WTC11 (cell line): ENCODE measurements at regions not wholly inside any gene's neighbourhood (a gene's known extent, or its start where the extent isn't known, plus 50 kb on each side); places are given as distances from the start of the nearest gene placed in this dataset.

Experiments
- ATF1 ChIP-seq: sonication (generic); formaldehyde crosslinking; IDR thresholded peaks from 2 replicates; pipeline ENCODE4 v1.8.1; 2023; ENCODE audit warnings: mild to moderate bottlenecking, moderate library complexity, missing genetic modification reagents
- CREM ChIP-seq: sonication (generic); formaldehyde crosslinking; IDR thresholded peaks from 2 replicates; pipeline ENCODE4 v1.8.1; 2022; ENCODE audit warnings: mild to moderate bottlenecking, missing genetic modification reagents, moderate library complexity
- FOXJ3 ChIP-seq: sonication (generic); formaldehyde crosslinking; IDR thresholded peaks from 2 replicates; pipeline ENCODE4 v1.9.0; 2021; ENCODE audit warnings: missing genetic modification reagents, mild to moderate bottlenecking, borderline replicate concordance
- FOXK1 ChIP-seq: sonication (generic); formaldehyde crosslinking; IDR thresholded peaks from 2 replicates; pipeline ENCODE4 v1.8.0; 2022; ENCODE audit warnings: mild to moderate bottlenecking, moderate library complexity, missing genetic modification reagents
- IRF2 ChIP-seq: sonication (generic); formaldehyde crosslinking; IDR thresholded peaks from 2 replicates; pipeline ENCODE4 v1.8.0; 2022; ENCODE audit warnings: low read depth, missing genetic modification reagents, borderline replicate concordance
- NR2C2 ChIP-seq: sonication (generic); formaldehyde crosslinking; IDR thresholded peaks from 2 replicates; pipeline ENCODE4 v1.8.0; 2022; ENCODE audit warnings: mild to moderate bottlenecking, missing genetic modification reagents
- TCF7 ChIP-seq: sonication (generic); formaldehyde crosslinking; IDR thresholded peaks from 2 replicates; pipeline ENCODE4 v1.8.0; 2022; ENCODE audit warnings: mild to moderate bottlenecking, low read depth, missing genetic modification reagents, moderate library complexity
- ZNF219 ChIP-seq: sonication (generic); formaldehyde crosslinking; IDR thresholded peaks from 2 replicates; pipeline ENCODE4 v1.8.0; 2023; ENCODE audit warnings: missing genetic modification reagents, mild to moderate bottlenecking, borderline replicate concordance
- ZNF232 ChIP-seq: sonication (generic); formaldehyde crosslinking; IDR thresholded peaks from 2 replicates; pipeline ENCODE4 v1.8.0; 2022; ENCODE audit warnings: mild to moderate bottlenecking, missing genetic modification reagents
- TF ChIP-seq, protein P1 (sequence below): sonication (generic); formaldehyde crosslinking; IDR thresholded peaks from 2 replicates; pipeline ENCODE4 v1.8.1; 2023; ENCODE audit warnings: mild to moderate bottlenecking, missing genetic modification reagents, moderate library complexity
- TF ChIP-seq, protein P2 (sequence below): sonication (generic); formaldehyde crosslinking; IDR thresholded peaks from 2 replicates; pipeline ENCODE4 v1.8.0; 2022; ENCODE audit warnings: missing genetic modification reagents
- TF ChIP-seq, protein P3 (sequence below): sonication (generic); formaldehyde crosslinking; IDR thresholded peaks from 2 replicates; pipeline ENCODE4 v1.8.0; 2022; ENCODE audit warnings: mild to moderate bottlenecking, missing genetic modification reagents
- TF ChIP-seq, protein P4 (sequence below): fragments of 200-600 bp; IDR thresholded peaks from 2 replicates; pipeline ENCODE4 v1.8.0; 2022; ENCODE audit warnings: antibody characterized with exemption

DNA sequence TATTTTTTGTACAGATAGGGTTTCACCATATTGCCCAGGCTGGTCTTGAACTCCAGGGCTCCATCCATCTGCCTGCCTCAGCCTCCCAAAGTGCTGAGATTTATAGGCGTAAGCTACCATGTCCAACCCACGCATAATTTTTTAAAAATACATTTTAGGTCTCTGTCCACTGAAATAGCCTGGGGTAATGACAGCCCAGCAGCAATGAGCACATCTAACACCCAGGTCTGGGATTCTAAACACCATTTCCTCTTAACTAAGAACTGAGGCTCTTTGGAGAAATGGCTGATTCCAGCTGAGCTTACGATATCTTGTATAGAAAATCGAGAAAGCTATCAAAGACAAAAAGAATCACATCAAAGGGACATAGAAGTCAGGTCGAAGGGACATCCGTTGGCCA, 245.3 kb downstream of the PARN start:
- TF ChIP-seq, protein P1, sequence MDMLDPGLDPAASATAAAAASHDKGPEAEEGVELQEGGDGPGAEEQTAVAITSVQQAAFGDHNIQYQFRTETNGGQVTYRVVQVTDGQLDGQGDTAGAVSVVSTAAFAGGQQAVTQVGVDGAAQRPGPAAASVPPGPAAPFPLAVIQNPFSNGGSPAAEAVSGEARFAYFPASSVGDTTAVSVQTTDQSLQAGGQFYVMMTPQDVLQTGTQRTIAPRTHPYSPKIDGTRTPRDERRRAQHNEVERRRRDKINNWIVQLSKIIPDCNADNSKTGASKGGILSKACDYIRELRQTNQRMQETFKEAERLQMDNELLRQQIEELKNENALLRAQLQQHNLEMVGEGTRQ (CRISPR knock-in tag) = no peak
- TF ChIP-seq, protein P2, sequence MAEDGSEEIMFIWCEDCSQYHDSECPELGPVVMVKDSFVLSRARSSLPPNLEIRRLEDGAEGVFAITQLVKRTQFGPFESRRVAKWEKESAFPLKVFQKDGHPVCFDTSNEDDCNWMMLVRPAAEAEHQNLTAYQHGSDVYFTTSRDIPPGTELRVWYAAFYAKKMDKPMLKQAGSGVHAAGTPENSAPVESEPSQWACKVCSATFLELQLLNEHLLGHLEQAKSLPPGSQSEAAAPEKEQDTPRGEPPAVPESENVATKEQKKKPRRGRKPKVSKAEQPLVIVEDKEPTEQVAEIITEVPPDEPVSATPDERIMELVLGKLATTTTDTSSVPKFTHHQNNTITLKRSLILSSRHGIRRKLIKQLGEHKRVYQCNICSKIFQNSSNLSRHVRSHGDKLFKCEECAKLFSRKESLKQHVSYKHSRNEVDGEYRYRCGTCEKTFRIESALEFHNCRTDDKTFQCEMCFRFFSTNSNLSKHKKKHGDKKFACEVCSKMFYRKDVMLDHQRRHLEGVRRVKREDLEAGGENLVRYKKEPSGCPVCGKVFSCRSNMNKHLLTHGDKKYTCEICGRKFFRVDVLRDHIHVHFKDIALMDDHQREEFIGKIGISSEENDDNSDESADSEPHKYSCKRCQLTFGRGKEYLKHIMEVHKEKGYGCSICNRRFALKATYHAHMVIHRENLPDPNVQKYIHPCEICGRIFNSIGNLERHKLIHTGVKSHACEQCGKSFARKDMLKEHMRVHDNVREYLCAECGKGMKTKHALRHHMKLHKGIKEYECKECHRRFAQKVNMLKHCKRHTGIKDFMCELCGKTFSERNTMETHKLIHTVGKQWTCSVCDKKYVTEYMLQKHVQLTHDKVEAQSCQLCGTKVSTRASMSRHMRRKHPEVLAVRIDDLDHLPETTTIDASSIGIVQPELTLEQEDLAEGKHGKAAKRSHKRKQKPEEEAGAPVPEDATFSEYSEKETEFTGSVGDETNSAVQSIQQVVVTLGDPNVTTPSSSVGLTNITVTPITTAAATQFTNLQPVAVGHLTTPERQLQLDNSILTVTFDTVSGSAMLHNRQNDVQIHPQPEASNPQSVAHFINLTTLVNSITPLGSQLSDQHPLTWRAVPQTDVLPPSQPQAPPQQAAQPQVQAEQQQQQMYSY (CRISPR knock-in tag) = no peak
- no peak for TF ChIP-seq ATF1 (CRISPR knock-in tag)
- no peak for TF ChIP-seq CREM (CRISPR knock-in tag)
- TF ChIP-seq, protein P3, sequence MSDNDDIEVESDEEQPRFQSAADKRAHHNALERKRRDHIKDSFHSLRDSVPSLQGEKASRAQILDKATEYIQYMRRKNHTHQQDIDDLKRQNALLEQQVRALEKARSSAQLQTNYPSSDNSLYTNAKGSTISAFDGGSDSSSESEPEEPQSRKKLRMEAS (CRISPR knock-in tag) = no peak
- TF ChIP-seq, protein P4, sequence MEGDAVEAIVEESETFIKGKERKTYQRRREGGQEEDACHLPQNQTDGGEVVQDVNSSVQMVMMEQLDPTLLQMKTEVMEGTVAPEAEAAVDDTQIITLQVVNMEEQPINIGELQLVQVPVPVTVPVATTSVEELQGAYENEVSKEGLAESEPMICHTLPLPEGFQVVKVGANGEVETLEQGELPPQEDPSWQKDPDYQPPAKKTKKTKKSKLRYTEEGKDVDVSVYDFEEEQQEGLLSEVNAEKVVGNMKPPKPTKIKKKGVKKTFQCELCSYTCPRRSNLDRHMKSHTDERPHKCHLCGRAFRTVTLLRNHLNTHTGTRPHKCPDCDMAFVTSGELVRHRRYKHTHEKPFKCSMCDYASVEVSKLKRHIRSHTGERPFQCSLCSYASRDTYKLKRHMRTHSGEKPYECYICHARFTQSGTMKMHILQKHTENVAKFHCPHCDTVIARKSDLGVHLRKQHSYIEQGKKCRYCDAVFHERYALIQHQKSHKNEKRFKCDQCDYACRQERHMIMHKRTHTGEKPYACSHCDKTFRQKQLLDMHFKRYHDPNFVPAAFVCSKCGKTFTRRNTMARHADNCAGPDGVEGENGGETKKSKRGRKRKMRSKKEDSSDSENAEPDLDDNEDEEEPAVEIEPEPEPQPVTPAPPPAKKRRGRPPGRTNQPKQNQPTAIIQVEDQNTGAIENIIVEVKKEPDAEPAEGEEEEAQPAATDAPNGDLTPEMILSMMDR = no peak
- TF ChIP-seq TCF7 (CRISPR knock-in tag) = no peak
- TF ChIP-seq NR2C2 = no peak
- TF ChIP-seq ZNF219 (CRISPR knock-in tag) = no peak
- TF ChIP-seq ZNF232 (CRISPR knock-in tag) = no peak
- no peak for TF ChIP-seq FOXJ3 (CRISPR knock-in tag)
- no peak for TF ChIP-seq IRF2 (CRISPR knock-in tag)
- no peak for TF ChIP-seq FOXK1 (CRISPR knock-in tag)
